ENCODE measurements at regions not wholly inside any gene's neighbourhood (a gene's known extent, or its start where the extent isn't known, plus 50 kb on each side); places are given as distances from the start of the nearest gene placed in this dataset.

DNA sequence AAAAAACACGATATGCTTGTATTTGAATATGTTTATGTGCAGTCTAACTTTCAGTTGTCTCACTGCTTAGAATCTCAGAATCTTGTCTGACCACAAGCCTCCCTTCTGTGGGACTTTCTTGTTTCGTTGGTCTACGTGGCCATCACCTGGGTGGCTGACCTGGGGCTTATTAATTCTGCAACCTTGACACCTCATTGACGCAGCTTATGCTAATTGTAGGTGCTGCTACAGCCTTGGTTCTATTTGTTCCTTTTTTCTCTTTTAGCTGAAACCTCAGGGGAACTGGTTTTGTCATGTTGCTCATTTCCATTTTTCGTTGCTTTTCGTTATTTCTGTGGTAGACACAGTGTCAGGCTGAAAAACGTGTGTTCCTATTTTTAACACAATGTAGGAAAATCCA, 273.7 kb downstream of the SLC4A3 start:
- no peak for DNase-seq (ENCODE audit: low spot score)

GRCh38 chr2:219902891-219903552, 275.6 kb downstream of the SLC4A3 start:
- no peak for DNase-seq (ENCODE audit: low spot score)

DNA sequence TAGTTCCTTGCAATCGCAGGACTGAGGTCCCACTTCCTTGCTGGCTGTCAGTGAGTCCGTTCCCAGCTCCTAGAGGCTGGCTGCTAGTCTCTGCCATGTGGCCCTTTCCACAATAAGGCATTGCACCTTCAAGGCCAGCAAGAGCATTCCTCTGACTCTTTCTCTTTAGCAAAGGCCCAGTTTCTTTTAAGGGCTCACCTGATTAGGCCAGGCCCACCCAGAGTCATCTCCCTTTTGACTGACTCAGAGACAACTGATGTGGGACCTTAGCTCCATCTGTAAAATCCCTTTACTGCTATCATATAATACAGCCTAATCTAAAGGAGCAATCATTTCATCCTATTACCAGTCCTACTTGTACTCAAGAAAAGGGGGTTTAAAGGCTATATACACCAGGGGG, 278.2 kb downstream of the SLC4A3 start:
- no peak for DNase-seq (ENCODE audit: low spot score)

DNA sequence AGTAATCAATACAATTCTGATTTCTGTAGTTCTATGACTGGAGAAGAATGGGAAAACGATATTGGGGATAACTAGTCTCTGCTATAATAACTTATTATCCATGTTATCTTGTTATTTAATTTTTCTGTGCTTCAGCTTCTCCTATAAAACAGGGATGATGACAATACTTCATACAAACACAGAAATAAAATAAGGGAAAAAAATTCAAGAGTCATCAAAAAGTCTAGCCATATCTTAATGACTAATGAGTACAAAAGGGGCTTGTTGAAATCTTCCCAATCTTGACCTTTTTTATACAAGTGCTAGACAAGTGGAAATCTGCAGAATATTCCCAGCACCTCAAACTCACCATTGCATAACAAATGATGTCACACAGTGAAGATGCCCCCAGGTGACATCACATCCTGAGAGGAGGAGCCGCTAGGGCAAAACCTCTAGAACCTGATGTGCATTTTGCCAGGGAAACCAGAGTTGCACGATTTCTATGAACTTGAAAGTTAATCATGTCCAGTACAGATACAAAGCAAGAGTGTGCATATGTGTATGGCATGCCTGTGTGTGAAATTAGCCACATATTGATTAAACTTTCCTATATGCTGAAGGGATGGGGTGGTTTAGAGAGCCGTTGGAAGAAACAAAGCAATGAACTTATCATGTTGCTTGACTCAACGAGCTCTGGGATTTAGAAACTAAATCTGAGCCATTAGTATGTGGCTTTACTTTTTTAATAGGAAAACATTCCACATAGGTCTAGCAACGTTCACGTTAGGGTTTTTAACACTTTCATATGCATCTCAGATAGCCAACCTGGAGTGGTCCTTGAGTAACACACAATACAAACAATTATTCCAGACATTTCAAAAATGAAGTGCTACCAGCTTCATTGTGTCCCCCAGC, 278.9 kb downstream of the SLC4A3 start:
- DNase-seq (ENCODE audit: low spot score), result no peak

GRCh38 chr2:219907011-219907365, 279.6 kb downstream of the SLC4A3 start:
- no peak for DNase-seq (ENCODE audit: low spot score)

GRCh38 chr2:219908538-219908937, 281.1 kb downstream of the SLC4A3 start:
- no peak for DNase-seq (ENCODE audit: low spot score)

- no peak for DNase-seq (ENCODE audit: low spot score)
Measured at GRCh38 chr2:219911541-219911940, 284.1 kb downstream of the SLC4A3 start.

DNA sequence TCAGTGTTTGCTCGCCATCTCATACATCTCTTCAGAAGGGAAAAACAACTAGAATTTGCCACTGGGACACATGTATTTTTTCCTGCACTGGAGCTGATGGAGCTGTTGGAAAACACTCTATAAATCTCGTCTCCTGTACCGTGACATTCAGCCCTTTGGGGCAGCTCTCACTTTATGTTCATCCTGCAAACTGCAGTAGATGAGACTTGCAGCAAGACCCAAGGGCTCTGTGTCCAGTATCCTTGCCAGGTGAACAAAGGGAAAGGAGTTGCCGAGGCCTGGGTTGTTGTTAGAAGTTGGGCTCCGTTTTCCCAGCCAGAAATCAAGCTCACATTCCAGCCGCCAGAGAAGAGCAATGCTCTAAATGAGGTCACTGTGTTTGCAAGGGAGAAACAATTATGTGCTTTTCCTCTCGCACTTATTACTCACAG, 285.1 kb downstream of the SLC4A3 start:
- DNase-seq (ENCODE audit: low spot score), result no peak

DNA sequence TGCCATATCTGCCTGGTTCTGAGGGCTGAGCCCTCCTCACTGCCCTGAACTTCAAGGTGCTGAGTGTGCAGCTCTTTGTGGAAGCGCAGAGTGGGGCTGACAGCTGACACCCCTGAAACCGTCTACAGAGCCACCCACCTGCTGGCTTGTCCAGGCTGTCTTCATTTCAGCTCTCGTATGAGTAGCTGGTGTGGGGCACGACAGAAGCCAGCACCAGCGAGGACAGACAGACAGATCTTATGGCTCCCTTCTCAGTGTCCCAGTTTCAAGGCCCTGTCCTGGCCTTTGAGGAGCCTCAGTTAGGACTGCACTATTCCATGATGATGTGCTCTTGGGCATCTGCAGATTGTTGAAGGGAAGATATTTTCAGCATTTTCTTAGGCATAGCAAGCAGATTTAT, 287.1 kb downstream of the SLC4A3 start:
- no peak for DNase-seq (ENCODE audit: low spot score)

DNA sequence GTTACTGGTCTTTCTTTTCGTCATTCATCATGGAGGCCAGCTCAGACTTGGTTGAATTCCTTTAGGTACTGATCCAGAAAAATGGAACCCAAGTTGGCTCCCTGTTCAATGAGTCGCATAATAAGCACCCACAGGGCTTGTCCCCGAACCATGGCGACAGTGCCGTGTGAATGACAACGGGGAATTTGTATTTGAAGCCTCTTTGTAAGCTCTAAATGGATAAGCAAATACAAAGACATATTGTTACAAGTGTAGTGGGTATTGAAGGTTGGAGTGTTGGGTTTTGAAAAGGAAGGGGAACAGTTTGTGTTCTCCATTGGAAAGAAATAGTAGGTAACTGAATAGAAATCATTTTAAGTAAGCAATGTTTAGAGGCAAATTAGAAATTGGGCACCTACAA, 288.9 kb downstream of the SLC4A3 start:
- no peak for DNase-seq (ENCODE audit: low spot score)

- DNase-seq (ENCODE audit: low spot score), result no peak
Measured at GRCh38 chr2:219916726-219917440, 289.5 kb downstream of the SLC4A3 start.

DNA sequence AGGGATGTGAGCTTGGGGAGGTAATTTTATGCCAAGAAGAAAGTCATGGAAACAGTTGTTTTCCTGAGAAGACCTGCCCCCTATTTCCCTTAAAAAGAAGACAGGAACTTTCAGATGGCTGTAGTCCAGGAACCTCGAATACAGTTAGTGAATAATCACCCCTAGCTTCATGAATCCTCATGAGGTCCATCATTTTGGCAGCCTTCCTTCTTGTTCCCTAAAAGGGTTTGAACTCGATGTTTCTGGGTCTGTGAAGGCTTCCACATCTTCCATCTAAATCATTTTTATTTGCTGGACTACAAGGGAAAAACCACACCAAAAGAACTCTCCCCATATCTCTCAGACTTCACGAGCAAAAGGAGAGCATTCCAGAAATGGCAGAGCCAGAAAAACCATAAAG, 290.8 kb downstream of the SLC4A3 start:
- no peak for DNase-seq (ENCODE audit: low spot score)

GRCh38 chr2:219918944-219919343, 291.5 kb downstream of the SLC4A3 start:
- DNase-seq (ENCODE audit: low spot score), result no peak

- DNase-seq (ENCODE audit: low spot score), result no peak
Measured at GRCh38 chr2:219919506-219919905, 292.1 kb downstream of the SLC4A3 start.

- no peak for DNase-seq (ENCODE audit: low spot score)
Measured at GRCh38 chr2:219929835-219930234, 302.4 kb downstream of the SLC4A3 start.

DNA sequence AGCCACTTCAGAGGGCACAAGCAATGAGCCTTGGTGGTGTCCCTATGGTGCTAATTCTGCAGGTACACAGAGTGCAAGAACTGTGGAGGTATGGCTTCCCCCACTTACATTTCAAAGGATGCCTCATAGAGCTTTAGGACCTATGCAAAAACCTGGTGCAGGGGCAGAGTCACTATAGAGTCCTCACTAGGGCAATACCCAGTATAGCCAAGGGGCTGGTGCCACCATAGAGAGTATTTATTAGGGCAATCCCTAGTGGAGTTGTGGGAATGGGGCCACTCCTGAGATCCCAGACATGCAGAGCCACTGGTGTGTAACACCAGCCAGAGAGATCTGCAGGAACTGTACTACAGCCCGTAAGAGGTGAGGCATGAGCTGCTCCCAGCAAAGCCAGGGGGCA, 312.2 kb downstream of the SLC4A3 start:
- no peak for DNase-seq (ENCODE audit: low spot score)

DNA sequence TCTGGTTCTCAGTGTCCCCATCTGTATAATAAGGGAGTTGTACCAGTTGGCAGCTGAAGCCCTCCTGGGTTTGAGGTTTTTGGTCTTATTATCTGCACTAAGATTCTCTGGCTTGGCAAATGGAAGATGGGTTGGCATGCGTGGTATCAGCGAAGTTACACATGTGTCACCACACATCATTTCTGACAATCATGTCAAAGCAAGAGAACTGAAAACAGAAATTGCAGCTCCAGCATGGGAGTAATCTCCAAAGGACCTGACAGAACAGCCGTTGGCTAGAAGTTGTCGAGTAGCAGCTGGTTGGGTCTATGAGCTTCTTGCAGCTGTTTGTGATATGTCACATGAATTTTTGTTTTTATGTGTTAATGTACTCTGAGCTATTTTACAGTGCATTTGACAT, 317.4 kb downstream of the SLC4A3 start:
- DNase-seq (ENCODE audit: low spot score), result no peak

DNA sequence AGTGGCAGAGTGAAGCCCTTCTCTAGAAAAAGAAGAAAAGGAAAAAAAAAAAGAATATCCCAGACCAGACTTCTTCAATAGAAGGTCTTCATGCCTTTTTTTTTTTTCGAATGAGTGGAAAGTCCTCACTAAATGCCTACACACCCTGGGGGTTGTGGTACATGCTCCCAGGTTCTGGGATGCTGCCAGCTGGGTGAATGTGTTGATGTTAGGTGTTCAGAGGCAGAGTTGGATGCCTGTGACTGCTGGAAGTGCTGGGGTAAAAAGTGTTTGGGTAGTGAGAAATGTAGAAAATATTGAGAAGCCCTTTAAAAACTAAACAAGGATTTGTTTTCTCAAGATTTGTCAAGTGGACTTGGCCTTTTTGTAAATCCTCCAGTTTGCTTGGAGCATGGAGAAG, 318.6 kb downstream of the SLC4A3 start:
- no peak for DNase-seq (ENCODE audit: low spot score)

DNA sequence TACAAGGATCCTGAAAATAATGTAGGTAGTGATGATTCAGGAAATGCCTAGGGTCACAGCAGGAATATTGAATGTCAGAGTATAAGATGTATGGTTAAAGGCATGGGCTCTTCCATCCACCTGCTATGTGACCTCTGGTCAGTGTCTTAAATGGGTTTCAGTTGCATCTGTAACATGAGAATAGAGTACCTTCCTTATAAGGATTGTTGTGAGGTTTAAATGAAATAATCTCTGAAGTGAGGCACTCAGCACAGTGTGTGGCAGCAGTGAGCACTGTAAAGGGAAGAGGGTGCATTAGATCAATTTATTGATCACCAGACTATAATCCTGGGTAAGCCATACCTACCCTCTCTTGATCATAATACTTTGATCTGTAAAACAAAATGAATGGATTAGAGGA, 319.1 kb downstream of the SLC4A3 start:
- DNase-seq (ENCODE audit: low spot score), result no peak

DNA sequence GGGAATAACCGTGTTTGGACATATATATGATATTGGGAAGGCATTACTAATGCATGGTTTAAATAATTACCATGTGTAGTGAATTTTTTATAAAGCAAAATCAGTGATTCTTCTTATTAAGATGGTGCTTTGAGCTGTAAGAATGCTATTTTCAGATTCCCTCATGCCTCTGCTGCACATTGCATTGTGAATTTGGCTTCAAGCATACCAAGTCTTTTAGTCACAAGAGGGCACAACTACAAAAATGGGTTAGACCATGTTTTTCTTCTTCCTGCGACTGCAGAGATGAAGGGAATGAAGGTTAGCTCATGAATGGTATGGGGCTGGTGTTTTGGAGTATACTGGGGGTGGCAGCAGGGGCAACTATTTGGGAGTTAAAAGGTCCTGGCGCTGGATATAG, 320.1 kb downstream of the SLC4A3 start:
- no peak for DNase-seq (ENCODE audit: low spot score)

- no peak for DNase-seq (ENCODE audit: low spot score)
Measured at GRCh38 chr2:219949053-219949452, 321.6 kb downstream of the SLC4A3 start.

DNA sequence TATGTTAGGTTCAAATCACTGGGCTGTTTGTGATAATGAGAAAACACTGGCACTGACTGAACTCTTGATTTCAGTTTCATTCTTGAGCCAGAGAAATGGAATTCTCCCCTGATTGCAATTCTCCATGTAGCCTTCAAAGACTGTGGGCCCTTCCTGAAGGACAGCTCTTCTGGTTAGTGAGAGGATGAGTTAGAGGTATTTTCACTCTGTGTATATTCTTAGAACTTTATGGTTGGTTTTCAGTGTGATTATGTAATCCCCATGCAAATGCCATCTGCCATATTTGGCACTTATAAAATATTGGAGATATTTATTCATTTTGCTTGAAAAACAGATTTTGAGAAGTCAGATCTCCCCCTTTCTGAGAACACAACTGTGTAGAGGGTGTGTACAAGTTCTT, 323.7 kb downstream of the SLC4A3 start:
- DNase-seq (ENCODE audit: low spot score), result no peak

- no peak for DNase-seq (ENCODE audit: low spot score)
Measured at GRCh38 chr2:219954331-219954730, 326.9 kb downstream of the SLC4A3 start.
